Peyer's patch (tissue), 4 donors: ENCODE measurements at regions not wholly inside any gene's neighbourhood (a gene's known extent, or its start where the extent isn't known, plus 50 kb on each side); places are given as distances from the start of the nearest gene placed in this dataset.

Source experiments
- DNase-seq, 3 donors: peaks; one replicate each; pipeline ENCODE4 v3.0.0-alpha.2; 2017 to 2019
- H3K27ac ChIP-seq, 4 donors: fragments of 200-600 bp; sonication (generic); one replicate each; pipeline ENCODE4 v1.5.1; 2016 to 2019
- H3K27me3 ChIP-seq, 2 donors: fragments of 200-600 bp; sonication (generic); one replicate each; pipeline ENCODE4 v1.5.1; 2019
- H3K36me3 ChIP-seq, 3 donors: fragments of 200-600 bp; sonication (generic); one replicate each; pipeline ENCODE4 v1.5.1; 2016 to 2019
- H3K4me1 ChIP-seq, 4 donors: fragments of 200-600 bp; sonication (generic); one replicate each; pipeline ENCODE4 v1.5.1; 2016 to 2019
- H3K4me3 ChIP-seq, 4 donors: fragments of 200-600 bp; sonication (generic); 1 replicate in 3 of 4; 2 replicates in 1 of 4; pipeline ENCODE4 v1.5.1; 2016 to 2019; ENCODE audit warnings: mild to moderate bottlenecking in 1 of 4
- H3K9me3 ChIP-seq, 4 donors: fragments of 200-600 bp; sonication (generic); one replicate each; pipeline ENCODE4 v1.5.1; 2016 to 2019; ENCODE audit warnings: mild to moderate bottlenecking in 1 of 4
- CTCF ChIP-seq, 6 experiments: fragments of 450-650 bp in 4 of 6; fragments of 200-600 bp in 2 of 6; sonication (generic) in 1 of 6; IDR thresholded peaks; one replicate each; pipeline ENCODE4 v1.5.1; 2017 to 2019; ENCODE audit warnings: antibody characterized with exemption in 6 of 6, mild to moderate bottlenecking in 3 of 6, moderate library complexity in 1 of 6
- POLR2A ChIP-seq, 2 donors: fragments of 450-650 bp; IDR thresholded peaks; one replicate each; pipeline ENCODE4 v1.5.1; 2017; ENCODE audit warnings: antibody characterized with exemption in 2 of 2, mild to moderate bottlenecking in 2 of 2, moderate library complexity in 2 of 2

GRCh38 chr5:66322786-66323528 is 178.9 kb downstream of the SREK1 start:
- TF ChIP-seq POLR2A (IDR thresholded peaks at IDR 0.05) (no peak), CTCF (IDR thresholded peaks at IDR 0.05) (no peak)
- Histone ChIP-seq H3K9me3 (no peaks in the 10 kb centered on the region), H3K27me3 (no peaks in the 10 kb centered on the region), H3K4me1 (no peaks in the 10 kb centered on the region), H3K36me3 (no peaks in the 10 kb centered on the region), H3K27ac (no peak overlapping the region), H3K4me3 (no peak overlapping the region)
- DNase-seq: no peak

GRCh38 chr5:66323529-66323895 is 179.4 kb downstream of the SREK1 start:
- no peaks in the 10 kb centered on the region for H3K9me3 ChIP-seq
- no peaks in the 10 kb centered on the region for H3K4me1 ChIP-seq
- TF ChIP-seq CTCF (IDR thresholded peaks at IDR 0.05) (no peak), POLR2A (IDR thresholded peaks at IDR 0.05) (no peak)
- no peak overlapping the region for H3K27ac ChIP-seq
- H3K4me3 ChIP-seq: no peak overlapping the region
- no peak for DNase-seq
- H3K27me3 ChIP-seq: no peaks in the 10 kb centered on the region
- H3K36me3 ChIP-seq: no peaks in the 10 kb centered on the region

GRCh38 chr5:66324357-66324756 is 180.3 kb downstream of the SREK1 start:
- no peaks in the 10 kb centered on the region for H3K4me1 ChIP-seq
- H3K4me3 ChIP-seq: no peak overlapping the region
- H3K9me3 ChIP-seq: no peaks in the 10 kb centered on the region
- TF ChIP-seq CTCF (IDR thresholded peaks at IDR 0.05): no peak
- TF ChIP-seq POLR2A (IDR thresholded peaks at IDR 0.05): no peak
- H3K27ac ChIP-seq: no peak overlapping the region
- H3K36me3 ChIP-seq: no peaks in the 10 kb centered on the region
- no peak for DNase-seq
- H3K27me3 ChIP-seq: no peaks in the 10 kb centered on the region

GRCh38 chr5:66326276-66326675 is 182.2 kb downstream of the SREK1 start:
- no peaks in the 10 kb centered on the region for H3K36me3 ChIP-seq
- H3K9me3 ChIP-seq: no peaks in the 10 kb centered on the region
- TF ChIP-seq CTCF (IDR thresholded peaks at IDR 0.05) (no peak), POLR2A (IDR thresholded peaks at IDR 0.05) (no peak)
- H3K27me3 ChIP-seq: no peaks in the 10 kb centered on the region
- no peaks in the 10 kb centered on the region for H3K4me1 ChIP-seq
- H3K27ac ChIP-seq: no peak overlapping the region
- DNase-seq: no peak
- H3K4me3 ChIP-seq: no peak overlapping the region

GRCh38 chr5:66327008-66327407 is 182.9 kb downstream of the SREK1 start:
- no peak for DNase-seq
- Histone ChIP-seq H3K36me3 (no peaks in the 10 kb centered on the region), H3K4me1 (no peaks in the 10 kb centered on the region), H3K27ac (no peak overlapping the region), H3K4me3 (no peak overlapping the region), H3K27me3 (no peaks in the 10 kb centered on the region), H3K9me3 (no peaks in the 10 kb centered on the region)
- TF ChIP-seq POLR2A (IDR thresholded peaks at IDR 0.05): no peak
- TF ChIP-seq CTCF (IDR thresholded peaks at IDR 0.05): no peak

GRCh38 chr5:66329078-66329477 is 185.0 kb downstream of the SREK1 start:
- H3K4me1 ChIP-seq: no peaks in the 10 kb centered on the region
- H3K27ac ChIP-seq: no peak overlapping the region
- H3K9me3 ChIP-seq: no peaks in the 10 kb centered on the region
- H3K4me3 ChIP-seq: no peak overlapping the region
- no peak for TF ChIP-seq CTCF (IDR thresholded peaks at IDR 0.05)
- TF ChIP-seq POLR2A (IDR thresholded peaks at IDR 0.05): no peak
- H3K36me3 ChIP-seq: no peaks in the 10 kb centered on the region
- DNase-seq: no peak
- H3K27me3 ChIP-seq: no peaks in the 10 kb centered on the region
